ENCODE measurements at regions not wholly inside any gene's neighbourhood (a gene's known extent, or its start where the extent isn't known, plus 50 kb on each side); places are given as distances from the start of the nearest gene placed in this dataset.

DNA sequence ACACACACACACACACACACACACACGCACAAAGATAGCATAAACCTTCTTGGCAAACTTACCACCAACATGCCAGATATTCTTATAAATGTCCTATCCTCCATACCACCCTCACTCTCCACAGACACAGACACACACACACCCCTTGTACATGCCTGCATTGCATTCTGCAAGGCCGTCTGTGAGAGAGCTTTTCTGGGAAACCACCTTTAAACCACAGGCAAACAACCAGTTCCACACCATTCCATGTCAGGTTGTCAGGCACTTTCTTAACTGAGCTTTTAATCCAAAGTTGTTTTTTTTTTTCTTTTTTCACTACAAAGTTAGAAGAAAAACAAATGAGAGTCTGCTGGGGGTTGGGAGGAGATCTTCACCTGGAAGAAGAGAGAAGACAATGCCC is 221.1 kb downstream of the C1D start:
- peaks cover 11% of the 10 kb centered on the region for H3K4me1 Mint-ChIP-seq

DNA sequence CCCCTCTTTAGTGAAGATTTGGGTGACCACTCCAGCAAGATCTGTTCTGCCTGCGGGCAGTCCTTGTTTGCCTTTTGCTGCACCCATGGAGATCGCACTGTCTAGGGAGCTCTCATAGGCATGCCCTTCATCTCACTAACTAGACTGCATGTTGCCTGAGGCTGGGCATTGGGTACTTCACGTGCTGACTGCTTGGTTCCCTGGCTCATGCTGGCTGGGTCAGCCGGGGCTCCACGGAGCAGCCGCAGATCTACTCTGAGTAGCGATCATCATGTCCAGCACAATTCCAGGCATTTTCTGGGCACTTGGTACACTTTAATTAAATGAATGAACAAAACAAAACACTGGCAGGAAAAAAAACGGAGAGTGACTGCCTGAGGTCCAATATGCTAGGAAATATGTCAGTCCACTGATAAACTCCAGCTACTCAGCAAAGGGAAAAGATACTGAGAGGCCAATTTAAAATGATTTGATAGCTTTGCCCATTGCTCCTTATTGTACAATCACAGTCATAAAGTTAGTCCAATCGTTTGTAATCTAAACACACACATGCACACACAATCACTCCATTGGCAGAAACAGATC is 220.3 kb downstream of the C1D start:
- no peak for DNase-seq (ENCODE audit: low spot score)
- Mint-ChIP-seq H3K36me3 (no peaks in the 10 kb centered on the region), H3K4me1 (peaks cover 11% of the 10 kb centered on the region), H3K27me3 (ENCODE audit: low read depth) (no peaks in the 10 kb centered on the region), H3K9me3 (no peaks in the 10 kb centered on the region), H3K4me3 (no peak overlapping the region), H3K27ac (no peak overlapping the region)
- CTCF ChIA-PET, result interaction anchor here (0.9 to 4.5 kb wide), 2 partner anchors 108 to 109 kb away, joined by 3 to 45 read pairs; no protein-coding TSS in a partner anchor
- ATAC-seq, result no peak
- TF ChIP-seq ZNF263 (CRISPR knock-in tag; IDR thresholded peaks at IDR 0.05; ENCODE audit: low read depth), result no peak
- TF ChIP-seq ATF1 (CRISPR knock-in tag; IDR thresholded peaks at IDR 0.05), result no peak
- TF ChIP-seq, protein P1, sequence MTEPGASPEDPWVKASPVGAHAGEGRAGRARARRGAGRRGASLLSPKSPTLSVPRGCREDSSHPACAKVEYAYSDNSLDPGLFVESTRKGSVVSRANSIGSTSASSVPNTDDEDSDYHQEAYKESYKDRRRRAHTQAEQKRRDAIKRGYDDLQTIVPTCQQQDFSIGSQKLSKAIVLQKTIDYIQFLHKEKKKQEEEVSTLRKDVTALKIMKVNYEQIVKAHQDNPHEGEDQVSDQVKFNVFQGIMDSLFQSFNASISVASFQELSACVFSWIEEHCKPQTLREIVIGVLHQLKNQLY (CRISPR knock-in tag; IDR thresholded peaks at IDR 0.05), result no peak
- no peak for TF ChIP-seq ZNF416 (CRISPR knock-in tag; IDR thresholded peaks at IDR 0.05)
- no peak for TF ChIP-seq RORB (CRISPR knock-in tag; IDR thresholded peaks at IDR 0.05)
- no peak for TF ChIP-seq CBFB (CRISPR knock-in tag; IDR thresholded peaks at IDR 0.05; ENCODE audit: low read depth)
- TF ChIP-seq NR2C2 (CRISPR knock-in tag; IDR thresholded peaks at IDR 0.05), result no peak
- TF ChIP-seq MYBL2 (CRISPR knock-in tag; IDR thresholded peaks at IDR 0.05), result no peak
- TF ChIP-seq OVOL2 (CRISPR knock-in tag; IDR thresholded peaks at IDR 0.05; ENCODE audit: borderline replicate concordance), result no peak
- no peak for TF ChIP-seq ZNF396 (CRISPR knock-in tag; IDR thresholded peaks at IDR 0.05; ENCODE audit: borderline replicate concordance)
- no peak for TF ChIP-seq ELF4 (CRISPR knock-in tag; IDR thresholded peaks at IDR 0.05; ENCODE audit: low read depth)
- TF ChIP-seq, protein P2, sequence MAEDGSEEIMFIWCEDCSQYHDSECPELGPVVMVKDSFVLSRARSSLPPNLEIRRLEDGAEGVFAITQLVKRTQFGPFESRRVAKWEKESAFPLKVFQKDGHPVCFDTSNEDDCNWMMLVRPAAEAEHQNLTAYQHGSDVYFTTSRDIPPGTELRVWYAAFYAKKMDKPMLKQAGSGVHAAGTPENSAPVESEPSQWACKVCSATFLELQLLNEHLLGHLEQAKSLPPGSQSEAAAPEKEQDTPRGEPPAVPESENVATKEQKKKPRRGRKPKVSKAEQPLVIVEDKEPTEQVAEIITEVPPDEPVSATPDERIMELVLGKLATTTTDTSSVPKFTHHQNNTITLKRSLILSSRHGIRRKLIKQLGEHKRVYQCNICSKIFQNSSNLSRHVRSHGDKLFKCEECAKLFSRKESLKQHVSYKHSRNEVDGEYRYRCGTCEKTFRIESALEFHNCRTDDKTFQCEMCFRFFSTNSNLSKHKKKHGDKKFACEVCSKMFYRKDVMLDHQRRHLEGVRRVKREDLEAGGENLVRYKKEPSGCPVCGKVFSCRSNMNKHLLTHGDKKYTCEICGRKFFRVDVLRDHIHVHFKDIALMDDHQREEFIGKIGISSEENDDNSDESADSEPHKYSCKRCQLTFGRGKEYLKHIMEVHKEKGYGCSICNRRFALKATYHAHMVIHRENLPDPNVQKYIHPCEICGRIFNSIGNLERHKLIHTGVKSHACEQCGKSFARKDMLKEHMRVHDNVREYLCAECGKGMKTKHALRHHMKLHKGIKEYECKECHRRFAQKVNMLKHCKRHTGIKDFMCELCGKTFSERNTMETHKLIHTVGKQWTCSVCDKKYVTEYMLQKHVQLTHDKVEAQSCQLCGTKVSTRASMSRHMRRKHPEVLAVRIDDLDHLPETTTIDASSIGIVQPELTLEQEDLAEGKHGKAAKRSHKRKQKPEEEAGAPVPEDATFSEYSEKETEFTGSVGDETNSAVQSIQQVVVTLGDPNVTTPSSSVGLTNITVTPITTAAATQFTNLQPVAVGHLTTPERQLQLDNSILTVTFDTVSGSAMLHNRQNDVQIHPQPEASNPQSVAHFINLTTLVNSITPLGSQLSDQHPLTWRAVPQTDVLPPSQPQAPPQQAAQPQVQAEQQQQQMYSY (CRISPR knock-in tag; IDR thresholded peaks at IDR 0.05), result no peak
- TF ChIP-seq CREB1 (CRISPR knock-in tag; IDR thresholded peaks at IDR 0.05), result no peak
- no peak for TF ChIP-seq TEAD1 (CRISPR knock-in tag; IDR thresholded peaks at IDR 0.05)
- POLR2A ChIA-PET, result no interaction called here

More for the DNA sequence above, 221.1 kb downstream of the C1D start:
- Mint-ChIP-seq H3K27ac (no peak overlapping the region), H3K27me3 (ENCODE audit: low read depth) (no peaks in the 10 kb centered on the region), H3K9me3 (no peaks in the 10 kb centered on the region), H3K36me3 (no peaks in the 10 kb centered on the region), H3K4me3 (no peak overlapping the region)
- ChIA-PET POLR2A (no interaction called here), CTCF (interaction anchor here (1.8 to 4.5 kb wide), 2 partner anchors 108 to 191 kb away, joined by 6 to 45 read pairs; no protein-coding TSS in a partner anchor)
- ATAC-seq (no peak), DNase-seq (ENCODE audit: low spot score) (no peak)
- TF ChIP-seq ZNF423 (CRISPR knock-in tag; IDR thresholded peaks at IDR 0.05) (no peak), MXD4 (CRISPR knock-in tag; IDR thresholded peaks at IDR 0.05; ENCODE audit: borderline replicate concordance) (no peak), NFYB (CRISPR knock-in tag; conservative IDR thresholded peaks at IDR 0.05; ENCODE audit: low read depth) (no peak), ZNF232 (CRISPR knock-in tag; IDR thresholded peaks at IDR 0.05) (no peak), PRRX2 (CRISPR knock-in tag; IDR thresholded peaks at IDR 0.05) (no peak), TEAD1 (CRISPR knock-in tag; IDR thresholded peaks at IDR 0.05) (no peak), CBFB (CRISPR knock-in tag; IDR thresholded peaks at IDR 0.05; ENCODE audit: low read depth) (no peak), FOXP1 (CRISPR knock-in tag; IDR thresholded peaks at IDR 0.05; ENCODE audit: borderline replicate concordance) (no peak), NR2C2 (CRISPR knock-in tag; IDR thresholded peaks at IDR 0.05) (no peak), GTF2I (CRISPR knock-in tag; conservative IDR thresholded peaks at IDR 0.05) (no peak), NFATC4 (CRISPR knock-in tag; IDR thresholded peaks at IDR 0.05) (no peak), RELA (CRISPR knock-in tag; IDR thresholded peaks at IDR 0.05; ENCODE audit: borderline replicate concordance) (no peak)
- TF ChIP-seq, protein P3, sequence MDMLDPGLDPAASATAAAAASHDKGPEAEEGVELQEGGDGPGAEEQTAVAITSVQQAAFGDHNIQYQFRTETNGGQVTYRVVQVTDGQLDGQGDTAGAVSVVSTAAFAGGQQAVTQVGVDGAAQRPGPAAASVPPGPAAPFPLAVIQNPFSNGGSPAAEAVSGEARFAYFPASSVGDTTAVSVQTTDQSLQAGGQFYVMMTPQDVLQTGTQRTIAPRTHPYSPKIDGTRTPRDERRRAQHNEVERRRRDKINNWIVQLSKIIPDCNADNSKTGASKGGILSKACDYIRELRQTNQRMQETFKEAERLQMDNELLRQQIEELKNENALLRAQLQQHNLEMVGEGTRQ (CRISPR knock-in tag; IDR thresholded peaks at IDR 0.05), result no peak
